ENCODE measurements at regions not wholly inside any gene's neighbourhood (a gene's known extent, or its start where the extent isn't known, plus 50 kb on each side); places are given as distances from the start of the nearest gene placed in this dataset.

DNA sequence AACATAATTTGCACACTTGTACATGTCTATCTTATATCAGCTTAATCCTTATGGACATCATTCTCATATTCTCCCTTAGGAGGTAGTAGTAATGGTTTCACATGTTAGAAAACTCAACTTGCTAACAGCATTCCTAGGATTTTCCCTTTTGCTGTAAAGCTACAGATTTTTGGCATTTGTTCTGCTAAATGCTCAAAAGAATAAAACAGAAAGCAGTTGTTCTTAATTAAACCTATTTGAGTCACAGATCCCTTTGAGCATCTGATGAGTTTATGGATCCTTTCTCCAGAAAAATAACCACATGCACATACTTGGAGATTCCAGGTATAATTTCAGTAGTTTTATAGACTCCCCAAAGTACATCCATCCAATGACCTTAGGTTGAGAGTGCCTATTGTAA lies 122.9 kb upstream of the BET1 start:
- TF ChIP-seq, protein P1, sequence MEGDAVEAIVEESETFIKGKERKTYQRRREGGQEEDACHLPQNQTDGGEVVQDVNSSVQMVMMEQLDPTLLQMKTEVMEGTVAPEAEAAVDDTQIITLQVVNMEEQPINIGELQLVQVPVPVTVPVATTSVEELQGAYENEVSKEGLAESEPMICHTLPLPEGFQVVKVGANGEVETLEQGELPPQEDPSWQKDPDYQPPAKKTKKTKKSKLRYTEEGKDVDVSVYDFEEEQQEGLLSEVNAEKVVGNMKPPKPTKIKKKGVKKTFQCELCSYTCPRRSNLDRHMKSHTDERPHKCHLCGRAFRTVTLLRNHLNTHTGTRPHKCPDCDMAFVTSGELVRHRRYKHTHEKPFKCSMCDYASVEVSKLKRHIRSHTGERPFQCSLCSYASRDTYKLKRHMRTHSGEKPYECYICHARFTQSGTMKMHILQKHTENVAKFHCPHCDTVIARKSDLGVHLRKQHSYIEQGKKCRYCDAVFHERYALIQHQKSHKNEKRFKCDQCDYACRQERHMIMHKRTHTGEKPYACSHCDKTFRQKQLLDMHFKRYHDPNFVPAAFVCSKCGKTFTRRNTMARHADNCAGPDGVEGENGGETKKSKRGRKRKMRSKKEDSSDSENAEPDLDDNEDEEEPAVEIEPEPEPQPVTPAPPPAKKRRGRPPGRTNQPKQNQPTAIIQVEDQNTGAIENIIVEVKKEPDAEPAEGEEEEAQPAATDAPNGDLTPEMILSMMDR (IDR thresholded peaks at IDR 0.05; ENCODE audit: low read depth, low read length, missing control alignments), result no peak
- no peak overlapping the region for H3K4me3 ChIP-seq (ENCODE audit: low read depth, low read length)
- no peak for DNase-seq (ENCODE audit: low read depth)

DNA sequence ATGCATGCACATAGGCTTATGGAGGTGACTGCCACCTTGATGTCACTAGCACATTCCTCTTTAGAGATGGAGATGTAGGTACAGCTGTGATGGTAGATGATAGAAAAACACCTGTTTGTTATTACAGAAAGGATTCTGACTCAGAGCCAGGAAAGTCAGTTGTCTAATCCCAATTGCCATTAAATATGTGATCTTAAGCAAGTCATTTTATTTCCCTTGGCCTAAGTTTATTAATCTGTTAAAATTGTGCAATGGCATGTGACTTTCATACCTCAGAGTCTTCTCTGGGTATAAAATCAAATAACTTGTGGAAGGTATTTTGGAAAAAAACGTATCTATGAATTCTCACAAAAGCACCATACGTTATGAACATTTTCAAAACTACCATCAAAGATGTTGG lies 123.9 kb upstream of the BET1 start:
- H3K4me3 ChIP-seq (ENCODE audit: low read depth, low read length), result no peak overlapping the region
- DNase-seq (ENCODE audit: low read depth), result no peak
- TF ChIP-seq, protein P1 (IDR thresholded peaks at IDR 0.05; ENCODE audit: low read depth, low read length, missing control alignments), result no peak

DNA sequence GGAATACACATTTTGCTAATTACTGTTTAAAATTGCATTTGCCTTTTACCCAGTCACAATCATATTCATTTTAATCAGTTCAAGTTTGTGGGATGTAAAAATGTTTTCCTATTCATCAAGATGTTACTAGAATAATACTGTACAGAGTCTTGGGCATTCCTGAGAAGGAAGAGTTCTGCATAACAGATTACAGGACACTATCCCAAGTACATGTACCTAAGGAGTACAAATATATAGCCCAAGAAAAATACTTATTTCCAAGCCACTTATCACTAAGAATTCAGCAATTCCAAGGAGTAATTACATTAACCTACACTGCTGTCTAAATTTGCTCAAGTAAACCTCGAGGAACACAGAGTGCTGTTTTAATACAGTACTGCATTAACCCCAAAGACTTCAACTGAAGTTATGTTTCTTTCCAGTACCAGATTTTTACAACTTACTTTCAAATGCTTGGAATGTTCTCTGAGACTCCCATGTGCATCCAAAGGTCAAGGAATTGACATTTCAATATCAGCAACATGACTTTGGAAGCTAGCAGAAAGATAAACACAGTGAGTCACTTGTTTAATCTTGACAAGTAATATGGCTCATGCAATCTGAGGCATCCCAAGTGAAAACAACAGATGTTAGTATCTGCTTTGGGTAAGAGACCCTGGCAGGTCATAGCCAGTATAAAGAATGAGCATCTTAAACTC lies 125.4 kb upstream of the BET1 start:
- no peak for DNase-seq (ENCODE audit: low read depth)
- TF ChIP-seq, protein P1 (IDR thresholded peaks at IDR 0.05; ENCODE audit: low read depth, low read length, missing control alignments), result no peak
- H3K4me3 ChIP-seq (ENCODE audit: low read depth, low read length), result no peak overlapping the region

DNA sequence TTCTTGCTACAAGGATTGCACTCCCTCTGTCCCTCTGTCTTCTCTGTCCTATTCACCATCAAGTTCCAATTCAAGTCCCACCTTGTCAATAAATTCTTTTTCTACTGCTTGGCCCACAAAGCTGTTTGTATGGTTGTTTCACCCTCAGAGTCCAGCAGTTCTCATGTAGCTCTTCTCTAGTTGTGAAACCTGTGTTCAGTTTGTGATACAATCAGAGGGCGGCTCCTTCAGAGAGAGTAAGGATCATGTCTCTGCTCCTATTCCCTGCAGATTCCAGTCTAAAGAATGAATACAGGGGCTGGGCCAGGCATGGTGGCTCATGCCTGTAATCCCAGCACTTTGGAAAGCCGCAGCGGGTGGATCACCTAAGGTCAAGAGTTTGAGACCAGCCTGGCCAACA lies 126.6 kb upstream of the BET1 start:
- H3K4me3 ChIP-seq (ENCODE audit: low read depth, low read length), result no peak overlapping the region
- no peak for DNase-seq (ENCODE audit: low read depth)
- TF ChIP-seq, protein P1 (IDR thresholded peaks at IDR 0.05; ENCODE audit: low read depth, low read length, missing control alignments), result no peak

DNA sequence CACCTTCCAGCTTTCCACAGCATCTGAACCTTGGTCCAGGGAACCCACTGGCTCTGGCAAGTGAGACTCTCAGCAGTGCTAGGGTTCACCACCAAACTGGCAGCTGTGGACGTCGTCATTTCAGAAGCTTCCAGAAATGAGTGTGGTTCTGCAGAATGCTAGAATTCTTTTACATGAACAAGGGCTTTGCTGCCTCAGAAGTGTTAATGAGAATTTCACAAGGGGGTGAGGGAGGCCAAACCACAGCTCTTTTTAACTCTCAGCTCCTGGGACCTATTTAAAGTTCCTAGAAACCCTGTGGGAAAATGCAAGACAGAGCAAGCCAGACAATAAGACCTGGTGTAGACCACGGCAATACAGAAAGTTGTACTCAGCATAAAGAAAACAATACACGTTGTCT lies 129.3 kb upstream of the BET1 start:
- no peak overlapping the region for H3K4me3 ChIP-seq (ENCODE audit: low read depth, low read length)
- DNase-seq (ENCODE audit: low read depth), result no peak
- TF ChIP-seq, protein P1 (IDR thresholded peaks at IDR 0.05; ENCODE audit: low read depth, low read length, missing control alignments), result no peak

DNA sequence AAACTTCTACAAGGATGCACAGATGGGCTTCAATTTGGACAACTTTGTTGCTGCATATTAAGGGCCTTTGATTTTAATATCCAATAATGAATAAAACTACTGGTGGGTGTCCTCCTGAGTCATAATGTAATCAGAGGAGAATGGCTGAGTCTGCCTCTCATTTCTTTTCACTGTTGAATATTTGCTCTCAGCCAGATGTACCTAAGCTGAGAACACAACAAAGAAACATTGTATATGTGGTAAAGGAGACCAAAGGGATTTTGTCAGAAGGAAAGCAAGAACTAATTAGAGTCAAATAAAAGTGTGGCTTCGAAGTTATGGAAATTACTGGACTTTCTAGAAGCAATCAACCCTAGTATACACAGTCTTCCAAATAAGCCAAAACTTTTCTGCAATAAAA lies 131.0 kb upstream of the BET1 start:
- no peak for DNase-seq (ENCODE audit: low read depth)
- TF ChIP-seq, protein P1 (IDR thresholded peaks at IDR 0.05; ENCODE audit: low read depth, low read length, missing control alignments), result no peak
- H3K4me3 ChIP-seq (ENCODE audit: low read depth, low read length), result no peak overlapping the region

DNA sequence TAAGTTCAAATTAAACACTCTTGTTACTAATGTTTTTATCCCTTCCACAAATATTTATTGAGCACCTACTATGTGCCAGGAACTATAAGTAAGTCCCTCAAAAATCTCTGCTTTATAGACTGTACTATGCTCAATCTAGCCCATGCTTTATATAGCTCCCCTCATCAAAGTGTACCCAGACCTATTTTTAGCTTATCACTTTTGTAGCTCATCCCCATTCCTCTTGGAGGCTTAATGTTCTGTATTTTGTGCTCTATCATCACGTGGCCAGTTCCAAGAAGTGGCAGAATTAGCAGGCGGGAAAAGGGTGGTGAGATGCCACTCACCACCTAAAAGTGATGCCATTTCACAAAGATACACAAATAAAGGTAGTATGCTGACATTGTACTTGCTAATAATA lies 138.1 kb upstream of the BET1 start:
- no peak overlapping the region for H3K4me3 ChIP-seq (ENCODE audit: low read depth, low read length)
- DNase-seq (ENCODE audit: low read depth), result no peak
- TF ChIP-seq, protein P1 (IDR thresholded peaks at IDR 0.05; ENCODE audit: low read depth, low read length, missing control alignments), result no peak
